ENCODE measurements at regions not wholly inside any gene's neighbourhood (a gene's known extent, or its start where the extent isn't known, plus 50 kb on each side); places are given as distances from the start of the nearest gene placed in this dataset.

- H3K4me3 ChIP-seq (ENCODE audit: low read depth in 1 of 2, low read length in 1 of 2) = no peak overlapping the region
- no peaks in the 10 kb centered on the region for H3K9me3 ChIP-seq
- no peak overlapping the region for H3K27ac ChIP-seq
- TF ChIP-seq, protein P1, sequence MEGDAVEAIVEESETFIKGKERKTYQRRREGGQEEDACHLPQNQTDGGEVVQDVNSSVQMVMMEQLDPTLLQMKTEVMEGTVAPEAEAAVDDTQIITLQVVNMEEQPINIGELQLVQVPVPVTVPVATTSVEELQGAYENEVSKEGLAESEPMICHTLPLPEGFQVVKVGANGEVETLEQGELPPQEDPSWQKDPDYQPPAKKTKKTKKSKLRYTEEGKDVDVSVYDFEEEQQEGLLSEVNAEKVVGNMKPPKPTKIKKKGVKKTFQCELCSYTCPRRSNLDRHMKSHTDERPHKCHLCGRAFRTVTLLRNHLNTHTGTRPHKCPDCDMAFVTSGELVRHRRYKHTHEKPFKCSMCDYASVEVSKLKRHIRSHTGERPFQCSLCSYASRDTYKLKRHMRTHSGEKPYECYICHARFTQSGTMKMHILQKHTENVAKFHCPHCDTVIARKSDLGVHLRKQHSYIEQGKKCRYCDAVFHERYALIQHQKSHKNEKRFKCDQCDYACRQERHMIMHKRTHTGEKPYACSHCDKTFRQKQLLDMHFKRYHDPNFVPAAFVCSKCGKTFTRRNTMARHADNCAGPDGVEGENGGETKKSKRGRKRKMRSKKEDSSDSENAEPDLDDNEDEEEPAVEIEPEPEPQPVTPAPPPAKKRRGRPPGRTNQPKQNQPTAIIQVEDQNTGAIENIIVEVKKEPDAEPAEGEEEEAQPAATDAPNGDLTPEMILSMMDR (IDR thresholded peaks at IDR 0.05) = no peak
- H3K36me3 ChIP-seq = no peaks in the 10 kb centered on the region
- H3K27me3 ChIP-seq = peaks cover 47% of the 10 kb centered on the region
- no peaks in the 10 kb centered on the region for H3K4me1 ChIP-seq (ENCODE audit: control insufficient read depth in 1 of 2, insufficient read depth in 1 of 2, low read depth in 1 of 2, low read length in 1 of 2)
Observed at GRCh38 chr15:45743426-45744235, 108.8 kb downstream of the SQOR start.

DNA sequence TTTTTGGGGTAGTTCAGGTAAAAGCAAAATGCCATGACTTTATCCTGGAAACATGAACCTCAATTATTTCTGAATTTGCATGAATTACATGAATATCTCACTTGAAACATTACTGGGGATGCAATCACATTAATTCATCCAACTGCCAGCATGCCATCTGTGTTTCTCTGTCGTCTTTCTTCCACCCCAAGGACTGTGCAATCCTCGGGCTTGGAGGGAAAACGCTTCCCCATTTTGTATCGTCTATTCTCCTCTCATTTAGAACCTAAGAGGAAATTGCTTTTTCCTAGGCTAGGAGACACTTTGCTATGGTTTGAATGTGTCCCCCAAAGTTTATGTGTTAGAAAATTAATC is 109.4 kb downstream of the SQOR start:
- peaks cover 43% of the 10 kb centered on the region for H3K27me3 ChIP-seq
- no peaks in the 10 kb centered on the region for H3K9me3 ChIP-seq
- TF ChIP-seq, protein P1 (IDR thresholded peaks at IDR 0.05) = no peak
- no peak overlapping the region for H3K4me3 ChIP-seq (ENCODE audit: low read depth in 1 of 2, low read length in 1 of 2)
- no peak overlapping the region for H3K27ac ChIP-seq
- no peaks in the 10 kb centered on the region for H3K36me3 ChIP-seq
- no peaks in the 10 kb centered on the region for H3K4me1 ChIP-seq (ENCODE audit: control insufficient read depth in 1 of 2, insufficient read depth in 1 of 2, low read depth in 1 of 2, low read length in 1 of 2)

DNA sequence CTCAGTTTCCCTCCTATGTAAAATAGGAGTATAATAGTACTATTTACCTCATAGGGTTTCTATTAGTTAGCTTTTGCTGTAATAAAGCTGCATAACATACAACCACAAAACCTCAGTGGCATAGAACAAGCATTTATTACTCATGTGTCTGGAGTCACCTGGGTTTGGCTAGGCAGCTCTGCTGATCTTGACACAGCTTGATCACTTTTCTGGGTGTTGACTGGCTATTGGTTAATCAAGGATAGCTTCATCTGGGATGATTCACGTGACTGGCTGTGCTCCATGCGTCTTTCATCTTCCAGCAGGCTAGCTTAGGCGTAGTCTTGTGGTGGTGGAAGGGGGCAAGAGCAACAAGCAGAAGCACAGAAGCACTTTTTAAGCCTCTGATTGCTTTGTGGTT is 112.6 kb downstream of the SQOR start:
- TF ChIP-seq, protein P1 (IDR thresholded peaks at IDR 0.05) = no peak
- Histone ChIP-seq H3K27me3 (peaks cover 36% of the 10 kb centered on the region), H3K36me3 (no peaks in the 10 kb centered on the region), H3K4me3 (ENCODE audit: low read depth in 1 of 2, low read length in 1 of 2) (no peak overlapping the region), H3K9me3 (no peaks in the 10 kb centered on the region), H3K27ac (no peak overlapping the region), H3K4me1 (ENCODE audit: control insufficient read depth in 1 of 2, insufficient read depth in 1 of 2, low read depth in 1 of 2, low read length in 1 of 2) (no peaks in the 10 kb centered on the region)

GRCh38 chr15:45751629-45752028 is 116.8 kb downstream of the SQOR start:
- H3K4me3 ChIP-seq (ENCODE audit: low read depth in 1 of 2, low read length in 1 of 2) = no peak overlapping the region
- H3K9me3 ChIP-seq = no peaks in the 10 kb centered on the region
- TF ChIP-seq, protein P1 (IDR thresholded peaks at IDR 0.05) = no peak
- H3K4me1 ChIP-seq (ENCODE audit: control insufficient read depth in 1 of 2, insufficient read depth in 1 of 2, low read depth in 1 of 2, low read length in 1 of 2) = no peaks in the 10 kb centered on the region
- no peak overlapping the region for H3K27ac ChIP-seq
- H3K36me3 ChIP-seq = no peaks in the 10 kb centered on the region
- peaks cover 13% of the 10 kb centered on the region for H3K27me3 ChIP-seq

GRCh38 chr15:45759936-45760335 is 125.1 kb downstream of the SQOR start:
- no peaks in the 10 kb centered on the region for H3K9me3 ChIP-seq
- no peak overlapping the region for H3K27ac ChIP-seq
- H3K27me3 ChIP-seq = peaks cover 4% of the 10 kb centered on the region
- H3K36me3 ChIP-seq = no peaks in the 10 kb centered on the region
- H3K4me1 ChIP-seq (ENCODE audit: control insufficient read depth in 1 of 2, insufficient read depth in 1 of 2, low read depth in 1 of 2, low read length in 1 of 2) = no peaks in the 10 kb centered on the region
- H3K4me3 ChIP-seq (ENCODE audit: low read depth in 1 of 2, low read length in 1 of 2) = no peak overlapping the region
- TF ChIP-seq, protein P1 (IDR thresholded peaks at IDR 0.05) = no peak

All from neutrophil (primary cell).